GM13977 (cell line): ENCODE measurements at regions not wholly inside any gene's neighbourhood (a gene's known extent, or its start where the extent isn't known, plus 50 kb on each side); places are given as distances from the start of the nearest gene placed in this dataset.

Experiments
- DNase-seq: peaks from one replicate; pipeline ENCODE4 v3.0.0; 2012; ENCODE audit warnings: low spot score
- CTCF ChIP-seq: IDR thresholded peaks from 2 replicates; pipeline ENCODE4 v1.5.1; 2012; ENCODE audit warnings: mild to moderate bottlenecking, control low read depth; ENCODE audit not compliant: insufficient read depth; ENCODE audit errors: extremely low read depth, missing control alignments
- in situ Hi-C: fragments of 300-500 bp; cut with MboI; formaldehyde crosslinking; loops from one replicate; pipeline ENCODE4 v1.12.0; 2022; ENCODE audit warnings: low sequenced_read_pairs, low pct_unique_long_range_greater_than_20kb, mixed read lengths, inconsistent platforms; ENCODE audit not compliant: unreplicated experiment

DNA sequence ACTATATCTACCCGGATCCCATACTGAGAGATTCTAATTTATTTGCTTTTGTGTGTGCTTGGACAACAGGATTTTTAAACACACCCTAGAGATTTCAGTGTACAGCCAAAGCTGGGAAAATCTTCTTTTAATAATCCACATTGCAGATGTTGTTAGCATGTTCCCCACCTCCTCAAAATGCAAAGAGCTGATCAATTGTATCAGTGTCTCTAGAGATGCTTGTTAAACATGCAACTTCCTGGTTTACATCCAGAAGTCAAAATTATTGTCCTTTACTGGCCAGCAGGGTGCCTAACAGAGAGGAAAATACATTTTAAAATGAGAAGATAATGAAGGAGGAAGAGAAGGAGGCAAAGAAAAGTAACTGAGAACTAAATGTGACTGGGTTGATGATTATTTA lies 793.3 kb downstream of the SEMA5A start:
- no peak for TF ChIP-seq CTCF
- no peak for DNase-seq
- in situ Hi-C loops, result no loop called here

GRCh38 chr5:8756498-8757084 lies 789.3 kb downstream of the SEMA5A start:
- in situ Hi-C loops, result no loop called here
- peak; percentile 46 for TF ChIP-seq CTCF
- DNase-seq, result peak; percentile 15

DNA sequence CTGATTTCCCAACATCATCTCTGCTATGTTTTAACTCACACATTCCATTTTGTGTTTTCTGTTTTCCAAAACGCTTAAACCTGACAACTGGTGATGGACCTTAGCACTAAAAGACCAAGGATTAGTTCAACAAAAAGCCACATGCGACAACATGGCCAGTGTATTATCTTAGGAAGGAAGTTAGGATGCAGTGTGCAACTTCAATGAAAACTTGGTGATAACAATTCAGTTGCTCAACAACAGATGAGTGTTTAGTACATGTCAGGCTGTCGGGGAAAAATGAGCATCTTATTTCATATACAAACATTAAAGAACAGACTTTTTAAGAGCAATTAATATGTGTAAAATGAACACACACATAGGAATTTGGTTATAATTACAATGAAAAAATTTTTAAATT lies 780.0 kb downstream of the SEMA5A start:
- TF ChIP-seq CTCF, result no peak
- no peak for DNase-seq
- in situ Hi-C loops, result no loop called here

DNA sequence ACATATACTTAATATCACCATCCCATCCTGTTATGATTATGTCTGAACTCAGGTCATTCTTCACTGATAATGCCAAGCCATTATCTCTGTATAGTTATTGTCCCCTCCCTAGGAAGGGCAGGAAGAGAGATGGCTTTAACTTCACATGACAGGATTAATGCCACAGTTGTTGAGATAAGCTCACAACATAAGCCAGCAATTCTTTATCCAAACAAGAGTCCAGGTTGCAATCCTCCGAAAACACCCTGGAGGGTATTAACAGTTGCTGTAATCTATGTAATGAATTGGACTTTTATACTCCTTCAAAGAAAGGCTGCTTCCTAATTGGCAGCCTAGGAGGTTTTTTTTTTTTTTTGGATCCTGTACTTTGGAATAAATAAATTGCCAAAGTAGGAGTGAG lies 779.4 kb downstream of the SEMA5A start:
- in situ Hi-C loops, result no loop called here
- no peak for TF ChIP-seq CTCF
- DNase-seq, result no peak

GRCh38 chr5:8767111-8767510 lies 778.8 kb downstream of the SEMA5A start:
- no peak for DNase-seq
- in situ Hi-C loops, result no loop called here
- TF ChIP-seq CTCF, result no peak

- no peak for TF ChIP-seq CTCF
- in situ Hi-C loops, result no loop called here
- no peak for DNase-seq
Measured at GRCh38 chr5:8767746-8768145, 778.1 kb downstream of the SEMA5A start.

DNA sequence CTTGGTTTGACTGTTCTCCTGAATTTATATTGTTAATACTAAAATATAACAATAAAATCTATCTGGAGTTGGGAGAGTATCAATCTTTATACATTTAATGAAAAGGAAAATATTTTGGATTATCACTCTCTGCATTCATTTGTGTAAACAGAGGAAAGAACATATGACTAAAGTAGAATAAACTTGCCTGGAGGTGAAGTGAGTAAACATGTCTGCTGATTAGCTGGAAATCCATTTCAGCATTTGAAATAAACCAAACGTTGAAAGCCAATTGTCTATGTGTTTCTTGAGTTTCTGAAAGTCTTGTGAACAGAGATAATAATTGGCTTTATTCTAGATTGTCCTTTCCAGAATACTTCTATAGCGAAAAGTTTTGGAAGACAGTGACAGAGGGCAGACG lies 776.2 kb downstream of the SEMA5A start:
- DNase-seq, result no peak
- no peak for TF ChIP-seq CTCF
- in situ Hi-C loops, result no loop called here
